Endothelial cell (in vitro differentiated cells): ENCODE measurements at regions not wholly inside any gene's neighbourhood (a gene's known extent, or its start where the extent isn't known, plus 50 kb on each side); places are given as distances from the start of the nearest gene placed in this dataset.

Experiments
- DNase-seq: peaks from one replicate; pipeline ENCODE4 v3.0.0; 2021; ENCODE audit warnings: low spot score
- H3K27ac Mint-ChIP-seq: one replicate; pipeline ENCODE4 v1.8.0; 2021; ENCODE audit warnings: mixed read lengths, inconsistent platforms; ENCODE audit not compliant: unreplicated experiment
- H3K27me3 Mint-ChIP-seq: one replicate; pipeline ENCODE4 v1.8.0; 2021; ENCODE audit warnings: mild to moderate bottlenecking, moderate library complexity, mixed read lengths, inconsistent platforms; ENCODE audit not compliant: unreplicated experiment
- H3K36me3 Mint-ChIP-seq: one replicate; pipeline ENCODE4 v1.8.0; 2021; ENCODE audit warnings: mild to moderate bottlenecking, low read depth, mixed read lengths, inconsistent platforms; ENCODE audit not compliant: unreplicated experiment
- H3K4me1 Mint-ChIP-seq: one replicate; pipeline ENCODE4 v1.8.0; 2021; ENCODE audit warnings: mild to moderate bottlenecking, mixed read lengths, inconsistent platforms; ENCODE audit not compliant: unreplicated experiment
- H3K4me3 Mint-ChIP-seq: one replicate; pipeline ENCODE4 v1.8.0; 2021; ENCODE audit warnings: mild to moderate bottlenecking, mixed read lengths, inconsistent platforms; ENCODE audit not compliant: unreplicated experiment
- H3K9me3 Mint-ChIP-seq: one replicate; pipeline ENCODE4 v1.8.0; 2021; ENCODE audit warnings: mixed read lengths, inconsistent platforms; ENCODE audit not compliant: unreplicated experiment
- CTCF ChIP-seq: fragments of 200-600 bp; sonication (generic); IDR thresholded peaks from one replicate; pipeline ENCODE4 v1.5.0; 2021; ENCODE audit warnings: antibody characterized with exemption; ENCODE audit not compliant: unreplicated experiment

- Mint-ChIP-seq H3K36me3 (no peaks in the 10 kb centered on the region), H3K4me1 (peaks cover 10% of the 10 kb centered on the region), H3K27me3 (peaks cover 10% of the 10 kb centered on the region), H3K9me3 (no peaks in the 10 kb centered on the region), H3K4me3 (no peak overlapping the region), H3K27ac (no peak overlapping the region)
- DNase-seq, result no peak
- no peak for TF ChIP-seq CTCF
Observed at GRCh38 chr4:124873361-124874171, 161.0 kb upstream of the ANKRD50 start.

DNA sequence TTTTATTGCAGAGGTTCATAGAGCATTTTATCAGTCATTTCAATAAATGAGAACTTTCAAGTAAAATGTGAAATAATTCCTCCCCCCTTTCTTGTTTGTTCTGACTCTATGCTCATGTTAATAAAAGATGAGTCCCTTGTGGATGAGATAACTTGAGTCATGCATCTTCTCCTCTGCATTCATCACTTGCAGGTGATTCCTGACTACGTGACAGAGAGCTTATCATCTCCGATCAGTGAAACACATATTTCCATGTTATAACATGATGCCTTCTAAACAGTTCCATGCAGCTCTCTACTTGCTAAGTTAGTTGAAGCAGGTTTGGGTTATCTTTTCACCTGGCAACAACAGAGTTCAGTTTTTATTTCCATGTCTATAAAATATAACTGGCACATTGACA, 160.1 kb upstream of the ANKRD50 start:
- no peak overlapping the region for H3K27ac Mint-ChIP-seq
- no peak for DNase-seq

DNA sequence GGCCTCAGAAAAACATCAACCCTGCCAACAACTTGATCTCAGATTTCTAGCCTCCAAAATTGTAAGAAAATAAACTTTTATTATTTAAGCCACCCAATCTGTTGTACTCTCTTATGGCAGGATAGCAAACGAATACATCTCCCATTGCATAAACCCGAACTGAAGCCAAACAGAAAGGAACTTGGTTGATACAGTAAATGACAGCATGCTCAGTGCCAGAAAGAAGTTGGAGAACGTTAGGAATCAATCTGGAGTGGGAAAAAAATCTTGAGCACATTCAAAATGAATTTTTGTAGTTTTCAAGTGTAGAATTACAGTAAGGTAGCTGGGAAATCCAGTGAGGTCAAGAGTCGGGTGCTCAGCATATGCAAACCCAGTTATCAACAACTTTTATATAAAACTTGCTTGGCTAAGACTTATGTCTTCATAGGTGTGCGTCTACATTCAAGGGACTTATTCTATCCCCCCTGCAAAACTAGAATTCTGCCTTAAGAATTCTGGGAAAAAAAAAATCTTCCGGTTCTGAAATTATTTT, 157.5 kb upstream of the ANKRD50 start:
- no peaks in the 10 kb centered on the region for H3K36me3 Mint-ChIP-seq
- no peak for TF ChIP-seq CTCF
- no peaks in the 10 kb centered on the region for H3K27me3 Mint-ChIP-seq
- DNase-seq, result no peak
- peaks cover 10% of the 10 kb centered on the region for H3K4me1 Mint-ChIP-seq
- H3K27ac Mint-ChIP-seq, result no peak overlapping the region
- H3K9me3 Mint-ChIP-seq, result no peaks in the 10 kb centered on the region
- H3K4me3 Mint-ChIP-seq, result no peak overlapping the region

More for the DNA sequence above, 160.1 kb upstream of the ANKRD50 start:
- no peak for TF ChIP-seq CTCF
- Mint-ChIP-seq H3K9me3 (no peaks in the 10 kb centered on the region), H3K4me1 (peaks cover 10% of the 10 kb centered on the region), H3K27me3 (peaks cover 10% of the 10 kb centered on the region), H3K36me3 (no peaks in the 10 kb centered on the region), H3K4me3 (no peak overlapping the region)

- Mint-ChIP-seq H3K27me3 (no peaks in the 10 kb centered on the region), H3K9me3 (no peaks in the 10 kb centered on the region), H3K36me3 (no peaks in the 10 kb centered on the region), H3K27ac (no peak overlapping the region), H3K4me1 (peaks cover 1% of the 10 kb centered on the region), H3K4me3 (no peak overlapping the region)
- TF ChIP-seq CTCF, result no peak
- DNase-seq, result no peak
Observed at GRCh38 chr4:124868495-124868894, 156.0 kb upstream of the ANKRD50 start.

GRCh38 chr4:124867536-124867935, 155.0 kb upstream of the ANKRD50 start:
- no peaks in the 10 kb centered on the region for H3K27me3 Mint-ChIP-seq
- H3K36me3 Mint-ChIP-seq, result no peaks in the 10 kb centered on the region
- no peak for TF ChIP-seq CTCF
- no peaks in the 10 kb centered on the region for H3K4me1 Mint-ChIP-seq
- no peak overlapping the region for H3K4me3 Mint-ChIP-seq
- no peak overlapping the region for H3K27ac Mint-ChIP-seq
- no peaks in the 10 kb centered on the region for H3K9me3 Mint-ChIP-seq
- DNase-seq, result no peak
